HEK293 (cell line): ENCODE measurements at regions not wholly inside any gene's neighbourhood (a gene's known extent, or its start where the extent isn't known, plus 50 kb on each side); places are given as distances from the start of the nearest gene placed in this dataset.

Experiments
- ZFP3 ChIP-seq: fragments of 450-650 bp; formaldehyde crosslinking; IDR thresholded peaks from 2 replicates; pipeline ENCODE4 v1.5.1; 2016; ENCODE audit warnings: low read depth, missing biosample characterization, missing genetic modification characterization
- ZNF311 ChIP-seq: fragments of 450-650 bp; formaldehyde crosslinking; IDR thresholded peaks from 2 replicates; pipeline ENCODE4 v1.5.1; 2017; ENCODE audit warnings: missing biosample characterization, missing genetic modification characterization, borderline replicate concordance
- ZNF510 ChIP-seq: fragments of 450-650 bp; formaldehyde crosslinking; IDR thresholded peaks from 2 replicates; pipeline ENCODE4 v1.5.1; 2018; ENCODE audit warnings: mild to moderate bottlenecking, missing genetic modification characterization, missing biosample characterization; ENCODE audit not compliant: insufficient replicate concordance
- ZNF521 ChIP-seq: fragments of 450-650 bp; formaldehyde crosslinking; IDR thresholded peaks from 2 replicates; pipeline ENCODE4 v1.5.1; 2017; ENCODE audit warnings: missing biosample characterization, mild to moderate bottlenecking, missing genetic modification characterization
- ZNF629 ChIP-seq: fragments of 450-650 bp; formaldehyde crosslinking; IDR thresholded peaks from 2 replicates; pipeline ENCODE4 v1.5.1; 2017; ENCODE audit warnings: missing biosample characterization, missing genetic modification characterization
- ZNF785 ChIP-seq: fragments of 450-650 bp; formaldehyde crosslinking; IDR thresholded peaks from 2 replicates; pipeline ENCODE4 v1.5.1; 2016; ENCODE audit warnings: missing biosample characterization, missing genetic modification characterization
- TF ChIP-seq, protein P1 (sequence below): fragments of 450-650 bp; formaldehyde crosslinking; IDR thresholded peaks from 2 replicates; pipeline ENCODE4 v1.5.1; 2016; ENCODE audit warnings: missing biosample characterization, missing genetic modification characterization
- TF ChIP-seq, protein P2 (sequence below): fragments of 450-650 bp; formaldehyde crosslinking; IDR thresholded peaks from 2 replicates; pipeline ENCODE4 v1.5.1; 2016; ENCODE audit warnings: missing biosample characterization, missing genetic modification characterization, borderline replicate concordance
- TF ChIP-seq, protein P3 (sequence below): fragments of 450-650 bp; formaldehyde crosslinking; IDR thresholded peaks from 2 replicates; pipeline ENCODE4 v1.5.1; 2016; ENCODE audit warnings: missing biosample characterization, missing genetic modification characterization

DNA sequence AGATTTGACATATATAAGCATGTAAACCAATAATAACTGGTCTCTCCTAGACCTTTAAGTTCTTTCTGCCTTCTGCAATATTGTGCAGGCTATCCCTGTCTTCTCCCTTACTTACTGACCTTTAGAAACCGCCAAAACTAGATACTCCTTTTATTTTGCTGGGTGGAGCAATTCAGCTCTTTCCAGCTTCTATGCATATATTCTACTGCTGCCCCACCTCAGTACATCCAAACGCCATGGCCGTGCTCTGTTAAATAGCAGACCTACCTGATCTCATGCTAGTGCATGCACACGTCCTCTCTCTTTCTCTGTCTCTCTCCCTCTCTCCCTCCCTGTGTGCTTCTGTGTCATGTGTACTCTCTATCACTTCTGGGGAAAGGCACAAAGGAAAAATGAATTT, 76.7 kb upstream of the CAPRIN1 start:
- TF ChIP-seq ZNF521 (tag by site-specific recombination) (no peak), ZFP3 (no peak), ZNF629 (tag by site-specific recombination) (no peak), ZNF785 (no peak), ZNF510 (no peak), ZNF311 (tag by site-specific recombination) (no peak)
- TF ChIP-seq, protein P1, sequence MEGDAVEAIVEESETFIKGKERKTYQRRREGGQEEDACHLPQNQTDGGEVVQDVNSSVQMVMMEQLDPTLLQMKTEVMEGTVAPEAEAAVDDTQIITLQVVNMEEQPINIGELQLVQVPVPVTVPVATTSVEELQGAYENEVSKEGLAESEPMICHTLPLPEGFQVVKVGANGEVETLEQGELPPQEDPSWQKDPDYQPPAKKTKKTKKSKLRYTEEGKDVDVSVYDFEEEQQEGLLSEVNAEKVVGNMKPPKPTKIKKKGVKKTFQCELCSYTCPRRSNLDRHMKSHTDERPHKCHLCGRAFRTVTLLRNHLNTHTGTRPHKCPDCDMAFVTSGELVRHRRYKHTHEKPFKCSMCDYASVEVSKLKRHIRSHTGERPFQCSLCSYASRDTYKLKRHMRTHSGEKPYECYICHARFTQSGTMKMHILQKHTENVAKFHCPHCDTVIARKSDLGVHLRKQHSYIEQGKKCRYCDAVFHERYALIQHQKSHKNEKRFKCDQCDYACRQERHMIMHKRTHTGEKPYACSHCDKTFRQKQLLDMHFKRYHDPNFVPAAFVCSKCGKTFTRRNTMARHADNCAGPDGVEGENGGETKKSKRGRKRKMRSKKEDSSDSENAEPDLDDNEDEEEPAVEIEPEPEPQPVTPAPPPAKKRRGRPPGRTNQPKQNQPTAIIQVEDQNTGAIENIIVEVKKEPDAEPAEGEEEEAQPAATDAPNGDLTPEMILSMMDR (tag by site-specific recombination), result no peak
- TF ChIP-seq, protein P2, sequence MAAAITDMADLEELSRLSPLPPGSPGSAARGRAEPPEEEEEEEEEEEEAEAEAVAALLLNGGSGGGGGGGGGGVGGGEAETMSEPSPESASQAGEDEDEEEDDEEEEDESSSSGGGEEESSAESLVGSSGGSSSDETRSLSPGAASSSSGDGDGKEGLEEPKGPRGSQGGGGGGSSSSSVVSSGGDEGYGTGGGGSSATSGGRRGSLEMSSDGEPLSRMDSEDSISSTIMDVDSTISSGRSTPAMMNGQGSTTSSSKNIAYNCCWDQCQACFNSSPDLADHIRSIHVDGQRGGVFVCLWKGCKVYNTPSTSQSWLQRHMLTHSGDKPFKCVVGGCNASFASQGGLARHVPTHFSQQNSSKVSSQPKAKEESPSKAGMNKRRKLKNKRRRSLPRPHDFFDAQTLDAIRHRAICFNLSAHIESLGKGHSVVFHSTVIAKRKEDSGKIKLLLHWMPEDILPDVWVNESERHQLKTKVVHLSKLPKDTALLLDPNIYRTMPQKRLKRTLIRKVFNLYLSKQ (tag by site-specific recombination), result no peak
- TF ChIP-seq, protein P3, sequence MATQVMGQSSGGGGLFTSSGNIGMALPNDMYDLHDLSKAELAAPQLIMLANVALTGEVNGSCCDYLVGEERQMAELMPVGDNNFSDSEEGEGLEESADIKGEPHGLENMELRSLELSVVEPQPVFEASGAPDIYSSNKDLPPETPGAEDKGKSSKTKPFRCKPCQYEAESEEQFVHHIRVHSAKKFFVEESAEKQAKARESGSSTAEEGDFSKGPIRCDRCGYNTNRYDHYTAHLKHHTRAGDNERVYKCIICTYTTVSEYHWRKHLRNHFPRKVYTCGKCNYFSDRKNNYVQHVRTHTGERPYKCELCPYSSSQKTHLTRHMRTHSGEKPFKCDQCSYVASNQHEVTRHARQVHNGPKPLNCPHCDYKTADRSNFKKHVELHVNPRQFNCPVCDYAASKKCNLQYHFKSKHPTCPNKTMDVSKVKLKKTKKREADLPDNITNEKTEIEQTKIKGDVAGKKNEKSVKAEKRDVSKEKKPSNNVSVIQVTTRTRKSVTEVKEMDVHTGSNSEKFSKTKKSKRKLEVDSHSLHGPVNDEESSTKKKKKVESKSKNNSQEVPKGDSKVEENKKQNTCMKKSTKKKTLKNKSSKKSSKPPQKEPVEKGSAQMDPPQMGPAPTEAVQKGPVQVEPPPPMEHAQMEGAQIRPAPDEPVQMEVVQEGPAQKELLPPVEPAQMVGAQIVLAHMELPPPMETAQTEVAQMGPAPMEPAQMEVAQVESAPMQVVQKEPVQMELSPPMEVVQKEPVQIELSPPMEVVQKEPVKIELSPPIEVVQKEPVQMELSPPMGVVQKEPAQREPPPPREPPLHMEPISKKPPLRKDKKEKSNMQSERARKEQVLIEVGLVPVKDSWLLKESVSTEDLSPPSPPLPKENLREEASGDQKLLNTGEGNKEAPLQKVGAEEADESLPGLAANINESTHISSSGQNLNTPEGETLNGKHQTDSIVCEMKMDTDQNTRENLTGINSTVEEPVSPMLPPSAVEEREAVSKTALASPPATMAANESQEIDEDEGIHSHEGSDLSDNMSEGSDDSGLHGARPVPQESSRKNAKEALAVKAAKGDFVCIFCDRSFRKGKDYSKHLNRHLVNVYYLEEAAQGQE (tag by site-specific recombination), result no peak
